HUDEP-2 (cell line): ENCODE measurements at regions not wholly inside any gene's neighbourhood (a gene's known extent, or its start where the extent isn't known, plus 50 kb on each side); places are given as distances from the start of the nearest gene placed in this dataset.
"Not testable (repeated sequence)": the region's sequence is repeated elsewhere in the genome, so short reads cannot be mapped to it uniquely, and the experiment has no call there.

ENCODE experiments used
- DNase-seq, 76 experiments: peaks; one replicate each; lab custom pipeline; 2025; ENCODE audit not compliant: unreplicated experiment in 76 of 76; lab: John Stamatoyannopoulos, UW

DNA sequence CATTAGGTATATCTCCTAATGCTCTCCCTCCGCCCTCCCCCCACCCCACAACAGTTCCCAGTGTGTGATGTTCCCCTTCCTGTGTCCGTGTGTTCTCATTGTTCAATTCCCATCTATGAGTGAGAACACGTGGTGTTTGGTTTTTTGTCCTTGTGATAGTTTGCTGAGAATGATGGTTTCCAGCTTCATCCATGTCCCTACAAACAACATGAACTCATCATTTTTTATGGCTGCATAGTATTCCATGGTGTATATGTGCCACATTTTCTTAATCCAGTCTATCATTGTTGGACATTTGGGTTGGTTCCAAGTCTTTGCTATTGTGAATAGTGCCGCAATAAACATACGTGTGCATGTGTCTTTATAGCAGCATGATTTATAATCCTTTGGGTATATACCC is 505.3 kb downstream of the CSNK1G3 start:
- not testable (repeated sequence) for DNase-seq

DNA sequence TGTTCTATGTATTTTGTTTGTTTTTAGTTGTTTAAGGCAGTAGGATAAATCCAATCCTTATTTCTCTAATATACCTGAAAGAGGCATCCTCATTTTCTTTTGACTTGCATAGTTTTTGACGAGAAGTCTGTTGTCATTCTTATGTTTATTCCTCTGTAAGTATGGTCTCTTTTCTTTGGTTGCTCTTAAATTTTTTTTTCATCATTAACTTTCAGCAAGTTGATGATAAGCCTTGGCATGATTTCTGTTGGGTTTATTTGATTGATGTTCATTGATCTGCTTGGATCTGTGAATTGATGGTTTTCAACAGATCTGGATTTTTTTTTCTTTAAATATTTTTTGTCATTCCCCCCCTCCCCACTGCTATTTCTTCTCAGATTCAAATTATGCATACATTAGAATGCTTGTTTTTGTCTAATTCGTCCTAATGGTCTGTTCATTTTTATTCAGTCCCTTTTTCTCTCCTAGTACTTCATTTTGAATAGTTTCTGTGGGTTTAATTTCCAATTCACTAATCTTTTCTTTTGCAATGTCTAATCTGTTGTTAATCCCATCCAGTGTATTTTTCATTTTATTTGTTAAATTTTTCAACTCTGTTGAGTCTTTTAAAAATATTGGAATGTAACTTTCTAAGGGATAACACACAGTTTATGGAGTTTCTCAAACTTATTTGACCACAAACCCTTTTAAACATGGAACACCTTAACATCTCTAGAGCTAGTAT is 495.9 kb downstream of the CSNK1G3 start:
- no peak for DNase-seq

DNA sequence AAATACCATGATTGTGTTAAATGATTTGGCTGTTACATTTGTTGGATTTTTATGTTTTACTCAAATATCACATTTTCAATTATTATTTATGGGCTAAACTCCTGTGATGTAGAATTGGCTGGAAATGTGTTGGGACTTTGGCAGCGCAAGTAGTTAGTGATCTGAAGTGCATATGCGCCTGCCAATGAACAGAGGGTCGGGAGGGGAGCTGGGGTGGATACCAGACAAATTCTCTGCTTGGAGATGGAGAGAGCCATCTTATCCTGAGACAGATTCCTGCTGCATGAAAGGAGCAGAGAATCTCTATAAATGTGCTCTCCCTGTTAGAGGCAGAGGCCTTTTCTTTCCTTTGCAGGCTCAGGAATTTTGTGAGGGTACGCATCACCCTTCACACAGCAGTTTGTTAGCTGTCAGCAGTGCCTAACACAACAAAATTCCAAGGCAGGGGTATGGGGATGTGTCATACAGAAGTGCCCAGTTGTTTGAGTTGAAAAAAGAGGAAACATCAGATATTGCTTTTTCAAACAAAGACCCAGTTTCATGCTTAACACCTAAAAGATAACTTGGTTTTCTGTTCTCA is 489.1 kb downstream of the CSNK1G3 start:
- no peak for DNase-seq

DNA sequence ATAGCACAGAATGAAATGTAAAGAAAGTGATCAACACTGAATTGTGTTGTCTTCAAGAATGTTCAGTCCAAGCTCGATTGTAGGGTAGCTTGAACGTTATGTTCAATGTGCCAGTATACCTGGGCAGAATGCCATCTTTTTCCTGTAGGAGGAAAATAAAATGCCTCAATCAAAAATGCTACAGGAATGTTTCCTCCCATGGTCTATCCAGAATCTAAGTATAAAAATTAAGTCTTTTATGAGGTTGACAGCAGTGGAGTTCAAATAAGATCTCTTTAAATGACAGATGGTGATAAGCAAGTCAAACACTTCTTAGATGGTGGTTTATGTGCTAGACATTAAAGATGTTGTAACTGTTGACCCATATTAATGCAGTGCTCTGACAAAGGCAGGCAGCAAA is 488.6 kb downstream of the CSNK1G3 start:
- no peak for DNase-seq

DNA sequence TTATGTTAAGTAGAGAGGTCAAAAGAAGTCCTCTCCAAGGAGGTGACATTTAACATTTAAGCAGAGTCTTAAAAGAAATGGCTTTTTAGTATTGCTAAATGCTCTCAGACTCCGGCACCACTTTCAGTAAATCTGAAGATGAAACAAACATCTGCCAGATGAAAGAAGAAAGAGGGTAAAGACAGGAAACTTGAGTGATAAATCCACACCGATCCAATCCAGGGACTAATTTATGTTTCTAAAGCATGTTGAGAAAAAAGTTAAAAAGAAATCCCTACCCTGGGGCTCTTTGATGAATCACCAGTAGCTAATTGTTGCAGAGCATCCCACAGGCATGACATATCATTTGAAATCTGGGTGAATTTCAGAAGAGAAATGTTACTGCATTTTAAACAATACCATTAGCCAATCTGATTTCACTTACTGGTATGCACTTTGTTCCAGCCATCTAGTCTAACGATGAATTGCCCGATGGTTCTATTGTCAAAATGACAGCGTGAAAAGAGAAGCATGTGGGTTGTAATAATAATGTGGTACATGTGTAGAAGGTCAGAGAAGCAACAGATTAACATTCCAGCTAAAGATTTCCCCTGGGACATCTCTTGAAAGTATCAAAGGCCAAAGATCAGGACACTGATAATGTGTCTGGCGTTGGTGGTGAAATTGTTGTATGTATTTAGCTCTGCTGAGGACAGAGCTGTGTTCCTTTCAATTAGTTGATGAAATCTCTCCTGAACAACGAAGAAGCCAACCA is 485.7 kb downstream of the CSNK1G3 start:
- DNase-seq, result no peak

DNA sequence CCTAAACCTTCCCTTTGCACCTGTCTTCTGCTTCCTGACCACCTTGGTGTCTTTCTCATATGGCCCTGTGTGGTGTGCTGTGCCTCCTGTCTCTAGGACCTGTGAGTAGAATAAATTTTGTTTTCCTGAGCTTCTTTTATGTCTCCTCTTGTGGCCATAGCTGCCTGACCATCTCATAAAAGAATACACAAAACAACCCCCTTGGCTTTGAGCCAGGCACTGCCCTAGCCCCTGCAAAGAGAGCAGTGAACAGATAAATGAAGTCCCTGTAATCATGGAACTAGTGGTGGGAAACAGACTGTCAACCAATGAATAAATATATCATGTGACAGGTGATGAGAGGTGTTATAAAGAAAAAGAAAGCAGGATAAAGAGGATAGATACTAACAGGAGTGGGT is 485.1 kb downstream of the CSNK1G3 start:
- no peak for DNase-seq

DNA sequence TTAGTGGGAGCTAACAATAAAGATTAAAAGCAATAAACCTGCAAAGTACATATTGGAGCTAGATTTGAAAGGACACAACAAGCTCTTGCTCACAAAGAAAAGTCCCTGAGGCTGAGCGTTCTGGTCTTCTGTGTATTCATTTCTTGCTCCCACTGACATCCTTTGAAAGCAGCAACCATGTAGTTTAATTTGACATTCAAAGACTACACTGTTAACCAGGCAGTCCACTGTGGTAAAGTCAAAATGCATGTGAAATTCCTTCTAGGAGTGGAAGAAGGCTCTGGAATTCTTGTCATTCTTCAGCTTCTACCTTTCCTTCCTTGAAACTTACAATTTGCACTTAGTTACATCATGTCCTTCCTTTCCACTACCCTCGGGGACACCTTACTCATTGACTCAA is 480.7 kb downstream of the CSNK1G3 start:
- no peak for DNase-seq

DNA sequence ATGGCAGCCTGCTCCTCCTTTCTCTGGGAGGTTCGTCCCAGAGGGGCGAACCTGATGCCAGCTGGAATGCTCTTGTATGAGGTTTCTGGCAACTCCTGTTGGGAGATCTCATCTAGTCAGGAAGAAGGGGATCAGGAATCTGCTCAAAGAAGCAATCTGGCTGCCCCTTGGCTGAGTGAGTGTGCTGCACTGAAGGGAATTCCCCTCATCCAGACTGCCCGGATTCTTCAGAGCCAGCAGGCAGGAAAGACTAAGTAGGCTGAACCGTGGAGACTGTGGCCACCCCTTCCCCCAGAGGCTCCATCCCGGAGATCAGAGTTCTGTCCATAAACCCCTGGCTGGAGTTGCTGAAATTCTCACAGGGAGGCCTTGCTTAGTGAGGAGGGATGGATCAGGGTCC is 476.0 kb downstream of the CSNK1G3 start:
- DNase-seq, result no peak

DNA sequence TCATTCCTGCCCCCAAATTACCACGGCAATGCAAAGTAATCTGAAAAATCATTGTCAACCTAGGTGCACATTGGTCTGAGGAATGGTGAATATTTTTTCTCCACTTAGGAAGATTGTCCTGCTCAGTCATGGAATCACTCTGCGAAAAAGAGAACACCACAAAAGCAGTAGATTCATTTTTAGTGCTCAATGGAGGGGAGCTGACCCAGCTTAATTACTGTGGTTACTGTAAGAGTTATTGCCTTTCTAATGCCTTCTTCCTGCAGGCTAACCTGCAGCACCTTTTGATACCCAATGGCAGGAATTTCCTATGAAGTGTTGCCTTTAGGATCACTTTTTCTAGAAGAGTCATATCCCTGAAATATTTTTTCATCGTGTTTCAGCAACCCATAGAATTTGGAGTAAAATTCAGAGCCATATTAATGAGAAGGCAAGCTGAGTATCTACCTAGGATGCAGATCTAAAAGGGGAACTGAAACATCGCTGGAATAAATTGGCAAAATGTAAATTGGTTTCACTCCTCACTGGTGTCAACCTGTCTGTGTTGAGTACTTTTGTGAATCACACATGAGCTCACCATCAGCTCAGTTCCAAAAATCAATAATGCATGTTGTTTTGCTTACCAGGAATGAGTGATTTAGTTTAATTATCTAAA is 464.5 kb downstream of the CSNK1G3 start:
- DNase-seq, result no peak

DNA sequence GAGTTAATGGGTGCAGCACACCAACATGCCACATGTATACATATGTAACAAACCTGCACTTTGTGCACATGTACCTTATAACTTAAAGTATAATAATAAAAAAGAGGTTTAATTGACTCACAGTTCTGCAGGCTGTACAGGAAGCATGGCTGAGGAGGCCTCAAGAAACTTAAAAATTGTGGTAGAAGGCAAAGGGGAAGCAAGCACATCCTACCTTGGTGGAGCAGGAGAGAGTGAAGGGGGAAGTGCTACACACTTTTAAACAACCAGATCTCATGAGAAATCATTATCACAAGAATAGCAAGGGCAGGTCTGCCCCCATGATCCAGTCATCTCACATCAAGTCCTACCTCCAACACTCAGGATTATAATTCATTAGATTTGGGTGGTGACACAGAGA is 463.5 kb downstream of the CSNK1G3 start:
- DNase-seq, result not testable (repeated sequence)

DNA sequence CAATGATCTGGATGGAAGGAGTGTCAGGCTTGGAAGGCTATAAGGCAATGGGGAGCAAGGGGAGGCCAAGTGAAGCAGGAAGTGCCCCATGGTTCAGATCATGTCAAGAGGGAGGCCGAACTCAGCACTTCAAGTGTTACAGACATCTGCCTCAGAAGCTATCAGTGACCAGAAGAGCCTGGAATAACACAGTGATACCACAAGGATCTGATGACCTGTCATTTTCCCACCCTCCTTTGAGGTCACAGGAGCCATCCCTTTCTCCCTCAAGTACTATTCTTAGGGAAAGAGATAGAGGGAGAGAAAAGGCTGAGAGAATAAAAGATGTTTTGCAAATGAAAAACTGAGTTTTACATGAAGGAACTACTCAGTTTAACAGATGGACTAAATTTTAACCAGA is 454.8 kb downstream of the CSNK1G3 start:
- no peak for DNase-seq

DNA sequence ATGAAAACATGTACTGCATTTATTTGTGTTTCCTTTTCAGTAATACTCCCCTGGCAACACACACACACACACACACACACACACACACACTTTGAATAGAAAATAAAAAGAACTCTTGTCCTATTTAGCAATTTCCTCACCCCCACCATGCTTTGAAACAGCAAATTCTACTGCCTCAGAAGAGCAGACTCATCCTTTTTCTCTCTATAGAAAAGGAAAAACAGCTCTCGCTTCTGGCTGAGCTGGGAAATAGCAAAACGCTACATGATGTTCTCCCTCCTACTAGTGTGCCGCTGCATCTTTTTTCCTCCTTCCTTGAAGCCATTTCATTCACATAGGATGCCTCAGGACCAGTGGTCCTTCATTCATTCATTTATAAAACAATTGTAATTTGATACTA is 453.6 kb downstream of the CSNK1G3 start:
- DNase-seq, result no peak

DNA sequence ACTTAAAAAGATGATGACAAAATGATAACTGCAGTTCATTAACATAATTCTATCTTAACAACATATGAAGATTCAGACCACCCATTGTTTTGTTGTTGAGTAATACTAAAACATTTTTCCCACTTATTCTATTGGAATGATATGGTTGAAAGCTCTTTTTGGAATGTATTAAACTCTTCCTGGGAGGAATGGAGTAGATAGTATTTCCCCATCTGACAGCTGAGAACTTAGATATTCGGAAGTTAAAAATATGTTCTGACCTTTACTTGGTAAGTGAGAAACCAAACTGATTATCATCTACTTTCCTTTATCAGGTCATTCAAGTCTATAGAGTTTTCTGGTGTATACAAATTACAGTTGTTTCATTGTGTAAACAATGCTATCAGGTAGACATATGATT is 452.9 kb downstream of the CSNK1G3 start:
- DNase-seq, result no peak

DNA sequence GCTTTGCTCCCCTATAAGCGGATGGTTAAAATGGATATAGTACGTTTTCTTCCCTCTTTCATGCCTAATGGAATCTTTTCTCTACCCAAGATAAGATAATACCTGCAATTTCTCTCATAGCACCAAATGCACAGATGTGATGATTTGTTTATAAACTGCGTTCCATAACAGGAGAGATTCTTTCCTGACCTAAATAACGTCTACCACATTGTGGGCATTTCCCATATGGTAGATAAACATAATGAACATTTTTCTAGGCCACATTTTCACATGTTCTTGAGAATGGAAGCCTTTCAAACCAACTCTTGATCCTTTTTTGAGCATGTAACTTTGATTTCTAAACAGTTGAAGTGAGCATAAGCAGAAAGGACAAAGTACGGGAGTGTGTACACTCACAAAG is 448.5 kb downstream of the CSNK1G3 start:
- DNase-seq, result no peak

DNA sequence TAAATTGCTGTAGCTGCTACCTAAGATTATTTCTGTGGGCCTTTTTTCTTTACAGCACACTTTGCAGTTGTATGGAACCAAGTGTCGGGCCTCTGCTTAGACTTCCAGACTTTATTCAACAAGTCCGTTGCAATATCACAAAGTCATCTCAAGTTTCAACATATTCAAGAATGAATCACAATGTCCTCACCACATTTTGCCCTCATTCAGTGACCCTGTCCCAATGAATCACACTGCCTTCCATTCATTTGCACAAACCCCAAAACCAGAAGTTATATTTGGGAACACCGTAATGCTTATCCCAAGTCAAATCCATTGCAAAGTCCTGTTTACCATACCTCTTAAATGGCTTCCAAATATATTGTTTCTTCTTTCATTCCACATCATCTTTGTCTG is 439.6 kb downstream of the CSNK1G3 start:
- no peak for DNase-seq

DNA sequence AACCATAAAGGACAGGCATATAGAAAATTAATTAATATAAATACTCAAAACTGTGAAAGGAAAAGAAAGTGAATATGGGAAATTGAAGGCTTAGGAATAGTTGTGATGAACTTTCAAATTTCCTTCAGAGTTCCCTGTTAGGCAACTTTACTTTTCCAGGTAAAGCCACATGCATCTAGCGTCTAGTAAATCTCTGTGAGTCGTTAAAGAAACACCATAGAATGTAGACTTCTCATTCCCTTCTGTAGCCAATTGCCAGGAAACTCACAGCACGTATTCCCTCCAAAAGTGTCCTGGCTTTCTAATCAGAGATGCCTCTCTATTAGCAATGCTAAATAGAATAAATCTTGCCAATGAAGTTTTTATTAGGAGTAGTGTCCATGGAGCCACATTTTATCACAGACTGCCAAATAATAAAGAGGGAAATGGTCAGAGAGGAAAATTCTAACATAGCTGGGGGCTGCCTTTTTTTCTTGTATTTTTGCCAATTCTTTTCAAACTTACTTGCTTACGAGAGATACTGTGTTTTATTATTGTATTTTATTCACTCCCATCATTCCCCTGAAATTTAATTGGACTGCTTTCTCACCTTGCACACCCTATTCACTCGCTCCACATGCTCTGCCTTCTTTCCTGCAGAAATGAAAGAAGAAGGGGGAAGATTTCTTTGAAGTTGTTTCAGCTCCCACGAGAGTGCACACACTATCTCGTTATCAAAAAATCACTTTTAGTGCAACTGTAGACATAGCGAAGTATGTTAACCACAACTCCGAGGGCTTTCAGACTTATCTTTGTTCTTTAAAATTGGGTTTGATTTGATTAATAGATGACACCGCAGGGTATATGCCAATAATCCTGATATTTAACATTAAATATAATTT is 439.0 kb downstream of the CSNK1G3 start:
- no peak for DNase-seq

DNA sequence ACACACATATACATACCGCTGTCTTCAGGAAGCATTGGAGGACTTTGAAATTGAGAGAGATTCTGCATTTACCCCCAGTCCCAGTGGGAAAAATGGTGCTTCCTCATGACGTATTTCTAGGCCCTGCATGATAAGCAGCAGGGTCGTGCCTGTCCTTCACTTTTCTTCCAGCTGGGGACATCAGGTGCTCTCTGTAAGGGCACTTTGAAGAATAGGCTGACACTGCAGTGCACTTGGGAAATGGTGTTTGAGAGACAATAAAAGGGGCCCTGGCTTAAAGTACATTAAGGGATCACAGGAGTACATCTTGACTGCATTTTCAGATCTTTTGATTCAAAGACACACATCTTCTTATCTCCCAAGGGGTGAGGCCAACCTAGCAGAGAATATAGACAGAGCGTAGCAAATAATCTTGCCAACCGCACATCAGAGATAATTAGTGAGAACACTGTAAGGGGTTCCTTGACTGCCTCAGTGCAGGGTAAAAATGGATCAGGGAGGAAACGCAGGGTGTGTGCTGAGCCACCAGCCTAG is 437.9 kb downstream of the CSNK1G3 start:
- DNase-seq, result no peak

DNA sequence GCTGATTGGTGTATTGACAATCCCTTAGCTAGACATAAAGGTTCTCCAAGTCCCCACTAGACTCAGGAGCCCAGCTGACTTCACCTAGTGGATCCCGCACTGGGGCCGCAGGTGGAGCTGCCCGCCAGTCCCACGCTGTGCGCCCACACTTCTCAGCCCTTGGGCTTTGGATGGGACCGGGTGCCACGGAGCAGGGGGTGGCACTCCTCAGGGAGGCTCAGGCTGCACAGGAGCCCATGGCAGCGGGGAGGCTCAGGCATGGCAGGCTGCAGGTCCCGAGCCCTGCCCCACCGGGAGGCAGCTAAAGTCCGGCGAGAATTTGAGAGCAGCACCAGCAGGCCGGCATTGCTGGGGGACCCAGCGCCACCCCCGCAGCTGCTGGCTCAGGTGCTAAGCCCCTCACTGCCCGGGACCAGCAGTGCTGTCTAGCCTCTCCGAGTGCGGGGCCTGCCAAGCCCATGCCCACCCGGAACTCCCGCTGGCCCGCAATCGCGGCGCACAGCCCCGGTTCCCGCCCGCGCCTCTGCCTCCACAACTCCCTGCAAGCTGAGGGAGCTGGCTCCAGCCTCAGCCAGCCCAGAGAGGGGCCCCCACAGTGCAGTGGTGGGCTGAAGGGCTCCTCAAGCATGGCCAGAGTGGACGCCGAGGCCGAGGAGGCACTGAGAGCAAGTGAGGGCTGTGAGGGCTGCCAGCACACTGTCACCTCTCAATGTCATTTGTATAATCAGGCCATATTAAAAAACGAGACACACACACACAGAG is 437.2 kb downstream of the CSNK1G3 start:
- no peak for DNase-seq

DNA sequence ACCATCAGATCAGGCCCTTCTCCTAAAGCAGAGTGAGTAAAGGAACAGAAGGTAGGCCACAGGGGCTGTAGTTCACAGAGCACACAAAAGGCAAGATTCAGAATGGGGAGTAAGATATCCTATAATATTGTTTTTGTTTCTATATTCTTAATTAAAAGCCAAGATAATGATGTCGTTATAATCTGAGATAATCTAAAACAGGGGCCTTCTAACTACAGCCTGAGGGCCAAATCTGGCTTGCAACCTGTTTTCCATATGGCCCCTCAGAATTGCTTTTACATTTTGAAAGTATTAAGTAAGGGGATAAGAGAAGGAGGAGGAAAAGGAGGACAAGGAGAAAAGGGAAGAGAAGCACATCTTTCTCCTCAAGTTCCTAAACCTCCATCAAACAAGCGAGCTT is 435.8 kb downstream of the CSNK1G3 start:
- DNase-seq, result no peak

DNA sequence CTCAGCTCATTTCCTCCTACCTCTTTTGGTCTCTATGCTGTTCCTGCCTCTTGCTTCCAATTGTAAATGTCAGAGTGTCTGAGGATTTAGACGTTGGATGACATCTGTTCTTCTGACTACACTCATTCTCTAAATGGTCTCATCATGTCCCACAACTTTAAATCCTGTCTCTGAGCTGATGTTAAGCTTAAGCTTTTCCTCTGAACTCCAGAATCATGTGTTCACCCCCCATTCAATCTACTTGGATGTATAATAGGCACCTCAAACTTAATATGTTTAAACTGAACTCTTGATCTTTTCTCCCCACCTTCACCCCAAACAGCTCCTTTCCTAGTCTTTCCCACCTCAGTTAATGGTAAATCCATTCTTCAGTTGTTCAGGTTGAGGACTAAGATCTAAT is 433.6 kb downstream of the CSNK1G3 start:
- DNase-seq, result no peak
